Activated naive CD4-positive, alpha-beta T cell (primary cell): ENCODE measurements at regions not wholly inside any gene's neighbourhood (a gene's known extent, or its start where the extent isn't known, plus 50 kb on each side); places are given as distances from the start of the nearest gene placed in this dataset.
"Not testable (repeated sequence)": the region's sequence is repeated elsewhere in the genome, so short reads cannot be mapped to it uniquely, and the experiment has no call there.

Source experiments
- DNase-seq, 4 experiments: peaks; one replicate each; lab custom pipeline; 2025; lab: John Stamatoyannopoulos, UW

DNA sequence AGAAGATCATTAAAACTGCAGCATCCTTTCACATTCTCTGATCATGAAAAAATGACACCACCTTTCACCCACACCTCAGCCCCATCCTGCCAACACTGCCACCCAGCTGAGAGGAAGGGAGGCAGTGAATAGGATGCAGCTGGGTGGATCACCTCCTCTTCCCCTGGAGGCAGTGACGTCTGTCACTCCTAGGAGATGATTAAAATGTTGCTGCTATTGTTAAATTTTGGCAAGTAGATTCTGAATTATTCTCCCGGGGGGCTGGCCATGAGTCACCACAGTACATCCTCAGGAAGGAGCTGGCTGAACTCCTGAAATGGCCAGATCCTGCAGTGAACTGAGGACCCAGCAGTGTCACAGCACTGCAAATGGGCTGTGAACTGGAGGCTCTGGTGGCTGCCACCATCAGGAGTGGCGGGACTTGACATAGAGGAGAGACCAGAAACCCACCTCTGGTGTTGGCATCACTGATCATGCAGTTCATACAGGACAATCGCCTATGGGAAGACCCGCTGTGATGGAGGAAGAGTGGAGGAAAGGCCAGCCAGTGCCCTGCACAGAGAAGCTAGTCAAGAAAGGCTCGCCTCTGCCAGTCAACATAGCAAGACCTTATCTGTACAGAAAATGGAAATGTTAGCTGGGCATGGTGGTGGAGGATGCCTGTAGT lies 199.1 kb downstream of the FAM43A start:
- DNase-seq = no peak

DNA sequence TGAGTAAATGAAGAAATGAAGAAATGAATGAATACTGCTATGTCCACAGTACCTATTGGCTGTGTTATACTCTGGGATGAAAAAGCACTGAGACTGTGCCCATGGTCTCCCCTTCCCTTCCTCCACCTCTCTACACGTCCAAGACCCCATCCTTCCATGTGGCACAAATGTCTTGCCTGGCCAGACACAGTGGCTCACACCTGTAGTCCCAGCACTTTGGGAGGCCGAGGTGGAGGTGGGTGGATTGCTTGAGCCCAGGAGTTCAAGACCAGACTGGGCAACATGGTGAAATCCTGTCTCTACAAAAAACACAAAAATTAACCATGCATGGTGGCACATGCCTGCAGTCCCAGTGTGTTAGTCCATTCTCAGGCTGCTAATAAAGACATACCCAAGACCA lies 200.1 kb downstream of the FAM43A start:
- DNase-seq = no peak

DNA sequence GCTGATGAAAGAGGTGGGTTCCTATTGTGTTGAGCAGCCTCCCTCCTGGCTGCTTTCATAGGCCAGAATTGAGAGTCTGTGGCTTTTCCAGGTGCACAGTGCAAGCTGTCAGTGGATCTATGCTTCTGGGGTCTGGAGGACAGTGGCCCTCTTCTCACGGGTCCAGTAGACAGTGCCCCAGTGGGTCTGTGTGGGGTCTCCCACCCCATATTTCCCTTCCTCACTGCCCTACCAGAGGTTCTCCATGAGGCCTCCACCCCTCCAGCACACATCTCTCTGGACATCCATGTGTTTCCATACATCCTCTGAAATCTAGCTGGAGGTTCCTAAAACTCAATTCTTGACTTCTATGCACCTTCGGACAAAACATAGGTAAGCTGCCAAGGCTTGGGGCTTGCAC lies 201.2 kb downstream of the FAM43A start:
- DNase-seq = no peak

DNA sequence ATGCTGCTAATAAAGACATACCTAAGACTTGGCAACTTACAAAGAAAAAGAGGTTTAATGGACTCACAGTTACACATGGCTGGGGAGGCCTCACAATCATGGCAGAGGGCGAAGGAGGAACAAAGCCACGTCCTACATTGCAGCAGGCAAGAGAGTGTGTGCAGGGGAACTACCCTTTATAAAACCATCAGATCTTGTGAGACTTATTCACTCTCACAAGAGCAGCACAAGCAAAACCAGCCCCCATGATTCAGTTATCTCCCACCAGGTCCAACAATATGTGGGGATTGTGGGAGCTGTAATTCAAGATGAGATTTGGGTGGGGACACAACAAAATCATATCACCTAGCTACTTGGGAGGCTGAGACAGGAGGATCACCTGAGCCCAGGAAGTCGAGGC lies 202.4 kb downstream of the FAM43A start:
- DNase-seq = not testable (repeated sequence)

DNA sequence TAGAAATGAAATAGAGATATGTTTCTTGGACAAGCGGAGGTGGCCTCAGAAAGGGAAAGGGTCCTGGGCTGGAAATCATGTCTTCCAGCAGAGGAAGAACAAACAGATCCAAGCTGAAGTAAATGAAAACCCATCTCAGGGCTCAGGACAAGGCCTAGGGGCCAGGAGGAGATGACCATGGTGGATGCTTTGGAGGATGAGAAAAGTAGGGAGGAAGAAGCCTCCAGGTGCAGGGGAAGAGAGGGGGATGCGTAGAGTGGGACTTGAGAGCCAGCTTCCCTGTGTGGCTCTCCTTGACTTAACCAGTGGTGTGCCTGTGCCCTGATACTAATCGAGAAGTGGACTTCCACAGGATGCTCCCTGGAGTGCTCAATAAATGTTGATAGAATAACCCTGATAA lies 203.2 kb downstream of the FAM43A start:
- no peak for DNase-seq

DNA sequence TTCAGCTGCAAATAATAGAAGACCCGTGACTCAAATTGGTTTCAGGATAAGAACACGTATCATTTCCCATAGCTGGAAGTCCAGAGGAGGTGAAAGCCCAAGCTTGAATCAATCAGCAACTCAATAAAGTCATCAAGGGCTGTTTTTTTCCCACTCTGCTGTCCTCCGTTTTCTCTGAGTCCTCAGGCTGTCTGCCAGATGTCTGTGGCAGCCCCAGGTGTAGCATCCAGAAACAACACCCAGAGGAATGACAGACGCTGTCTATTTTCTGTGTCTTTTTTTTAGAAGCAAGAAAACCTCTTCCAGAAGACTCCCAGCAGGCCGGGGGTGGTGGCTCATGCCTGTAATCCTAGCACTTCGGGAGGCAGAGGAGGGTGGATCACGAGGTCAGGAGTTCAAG lies 204.4 kb downstream of the FAM43A start:
- DNase-seq = no peak

DNA sequence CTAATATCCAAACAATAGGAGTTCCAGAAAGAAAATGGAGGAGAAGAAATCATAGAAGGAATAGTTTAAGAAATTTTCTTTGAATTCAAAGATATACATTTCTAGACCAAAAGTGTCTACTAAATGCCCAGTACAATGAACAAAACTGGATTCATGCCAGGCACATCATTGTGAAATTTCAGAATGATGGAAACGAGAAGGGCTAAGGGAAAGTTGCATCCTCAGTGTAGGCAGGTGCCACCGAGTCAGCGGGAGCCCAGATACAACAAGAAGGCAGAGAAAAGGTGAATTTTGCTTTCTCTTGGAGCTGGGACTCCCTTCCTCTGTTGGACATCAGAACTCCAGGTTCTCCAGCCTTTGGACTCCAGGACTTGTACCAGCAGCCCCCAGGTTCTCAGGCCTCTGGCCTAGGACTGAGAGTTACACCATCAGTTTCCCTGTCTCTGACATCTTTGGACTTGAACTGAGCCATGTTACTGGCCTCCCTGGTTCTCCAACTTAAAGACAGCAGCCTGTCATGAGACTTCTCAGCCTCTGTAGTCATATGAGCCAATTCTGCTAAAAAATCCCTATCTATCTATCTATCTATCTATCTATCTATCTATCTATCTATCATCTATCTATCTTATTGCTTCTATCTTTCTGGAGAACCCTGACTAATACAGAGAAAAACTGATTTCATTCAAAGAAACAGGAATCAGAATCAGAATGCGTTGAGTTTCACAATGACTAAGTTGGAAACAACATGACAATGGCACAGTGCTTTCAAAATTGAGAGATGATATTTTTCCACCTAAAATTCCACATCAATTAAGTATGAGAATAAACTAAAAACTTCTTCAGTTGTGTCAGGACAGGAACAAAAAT lies 207.7 kb downstream of the FAM43A start:
- DNase-seq = no peak

DNA sequence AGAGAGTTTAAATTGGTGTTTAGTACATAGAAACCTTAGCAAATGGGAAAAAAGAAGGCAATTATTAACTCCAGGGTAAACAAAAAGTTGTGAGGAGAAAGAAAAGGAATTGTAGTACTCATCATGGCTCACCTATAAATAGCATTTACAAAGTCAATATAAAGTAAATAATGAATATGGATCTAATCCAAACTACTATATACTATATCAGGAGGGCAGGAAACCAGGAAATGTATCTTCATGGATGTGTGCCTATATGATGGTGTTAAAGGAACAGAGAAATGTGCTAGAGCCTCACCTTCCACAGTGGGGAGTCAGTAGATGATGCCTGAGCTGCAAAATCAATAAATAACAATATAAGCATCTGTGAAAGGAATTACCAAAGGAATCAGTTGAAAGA lies 208.9 kb downstream of the FAM43A start:
- no peak for DNase-seq

DNA sequence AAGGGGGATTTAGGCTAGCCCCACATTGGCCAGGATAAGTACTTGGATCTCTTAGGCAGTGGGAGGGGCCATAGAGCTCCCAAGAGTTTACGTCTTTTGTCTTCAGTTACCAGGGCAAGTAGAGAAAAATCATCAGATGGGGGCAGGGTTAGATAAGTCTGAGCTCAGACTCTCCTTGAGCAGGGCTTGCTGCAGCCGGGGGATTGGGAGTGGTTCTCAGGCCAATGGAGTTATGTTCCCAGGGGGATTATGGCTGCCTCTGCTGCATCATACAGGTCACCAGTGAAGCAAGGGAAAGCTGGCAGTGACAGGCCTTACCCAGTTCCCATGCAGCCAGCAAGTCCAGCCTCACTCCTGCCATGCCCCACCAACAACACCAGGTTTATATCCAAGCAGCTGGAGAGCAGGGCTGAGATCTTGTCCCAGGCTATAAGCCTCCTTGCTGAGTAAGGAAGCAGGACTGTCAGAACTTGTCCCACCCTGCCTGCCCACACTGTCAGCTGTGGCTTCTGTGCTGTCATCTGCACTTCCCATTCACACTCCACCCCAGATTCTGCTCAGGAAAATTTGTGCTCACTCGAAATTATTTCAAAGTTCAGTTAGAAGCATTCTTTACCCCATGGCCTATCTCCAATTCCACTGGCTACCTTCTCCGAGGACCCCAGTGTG lies 215.3 kb downstream of the FAM43A start:
- DNase-seq = no peak

DNA sequence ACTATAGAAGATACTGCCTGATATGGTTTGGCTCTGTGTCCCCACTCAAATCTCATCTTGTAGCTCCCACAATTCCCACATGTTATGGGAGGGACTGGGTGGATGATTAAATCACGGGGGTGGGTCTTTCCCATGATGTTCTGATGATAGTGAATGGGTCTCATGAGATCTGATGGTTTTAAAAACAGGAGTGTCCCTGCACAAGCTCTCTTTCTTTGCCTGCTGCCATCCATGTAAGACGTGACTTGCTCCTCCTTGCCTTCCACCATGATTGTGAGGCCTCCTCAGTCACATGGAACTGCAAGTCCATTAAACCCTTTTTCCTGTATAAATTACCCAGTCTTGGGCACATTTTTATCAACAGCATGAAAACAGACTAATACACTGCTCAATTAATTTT lies 217.8 kb downstream of the FAM43A start:
- not testable (repeated sequence) for DNase-seq

DNA sequence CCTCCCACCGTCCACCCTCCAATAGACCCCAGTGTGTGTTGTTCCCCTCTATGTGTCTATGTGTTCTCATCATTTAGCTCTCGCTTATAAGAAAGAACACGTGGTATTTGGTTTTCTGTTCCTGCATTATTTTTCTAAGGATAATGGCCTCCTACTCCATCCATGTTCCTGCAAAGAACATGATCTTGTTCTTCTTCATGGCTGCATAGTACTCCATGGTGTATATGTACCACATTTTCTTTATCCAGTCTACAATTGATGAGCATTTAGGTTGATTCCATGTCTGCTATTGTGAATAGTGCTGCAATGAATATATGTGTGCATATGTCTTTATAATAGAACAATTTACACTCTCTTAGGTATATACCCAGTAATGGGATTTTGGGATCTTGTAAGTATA lies 219.3 kb downstream of the FAM43A start:
- DNase-seq = not testable (repeated sequence)

DNA sequence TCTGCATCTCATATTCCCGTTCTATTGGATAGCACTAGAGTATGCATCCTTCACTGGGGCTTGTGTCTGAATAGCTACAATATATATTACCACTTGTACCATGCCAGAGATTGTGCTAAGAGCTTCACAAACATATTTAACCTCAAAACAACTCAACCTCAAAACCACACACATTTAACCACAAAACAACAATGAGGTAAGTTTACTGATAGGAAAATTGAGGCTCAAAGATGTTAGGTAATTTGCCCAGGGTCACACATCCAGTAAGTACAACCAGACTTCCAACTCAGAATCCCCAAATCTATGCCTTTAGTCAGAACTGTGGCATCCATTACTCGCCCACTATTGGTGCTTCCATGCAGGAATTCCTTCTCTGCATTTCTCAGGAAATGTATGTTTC lies 220.0 kb downstream of the FAM43A start:
- DNase-seq = no peak

DNA sequence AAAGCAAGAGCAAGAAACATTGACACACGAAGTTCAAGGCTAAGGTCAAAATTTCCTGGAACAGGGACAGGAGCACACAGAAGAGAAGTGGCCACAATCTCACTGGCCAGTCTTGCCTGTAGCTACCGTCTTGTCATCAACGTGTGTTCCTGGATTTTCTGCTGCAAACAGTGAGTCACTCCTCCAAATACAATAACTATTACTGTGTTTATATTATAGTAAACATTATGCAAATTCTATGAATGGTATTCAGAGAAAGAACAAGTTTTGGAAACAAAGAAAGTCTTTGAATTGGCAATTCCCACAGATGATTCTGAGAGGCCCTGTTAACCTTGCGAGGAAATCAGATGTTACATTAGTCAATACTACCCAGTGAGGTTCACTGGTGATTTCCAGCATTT lies 220.5 kb downstream of the FAM43A start:
- DNase-seq = no peak

DNA sequence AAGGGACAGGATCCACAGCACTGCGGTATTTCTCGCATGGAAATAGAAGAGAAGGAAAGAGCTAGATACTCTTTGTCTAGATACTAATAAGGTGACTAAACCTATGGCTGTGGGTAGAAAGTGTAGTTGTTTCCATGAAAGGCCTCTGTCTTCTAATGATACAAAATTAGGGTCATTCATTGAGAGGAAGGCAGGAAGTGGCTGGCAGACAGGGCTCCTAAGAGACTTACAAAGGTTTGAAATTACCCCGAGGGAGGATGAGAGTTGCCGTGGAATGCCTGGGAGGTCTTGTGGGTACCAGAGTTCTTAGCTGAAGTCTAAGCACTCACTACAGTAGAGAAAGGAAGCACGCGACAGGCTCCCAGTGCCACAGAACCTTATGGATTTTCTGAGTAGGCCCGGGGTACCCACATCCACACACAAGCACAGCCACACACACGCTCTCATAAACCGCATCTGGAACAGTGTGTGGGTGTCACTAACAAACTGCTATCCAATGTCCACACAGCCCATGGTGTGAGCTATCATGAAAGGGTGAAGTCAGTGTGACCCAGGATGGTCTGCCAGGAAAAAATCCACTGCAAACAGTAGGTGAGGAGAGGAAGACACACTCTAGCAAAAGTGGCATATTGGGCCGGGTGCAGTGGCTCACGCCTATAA lies 221.4 kb downstream of the FAM43A start:
- no peak for DNase-seq

DNA sequence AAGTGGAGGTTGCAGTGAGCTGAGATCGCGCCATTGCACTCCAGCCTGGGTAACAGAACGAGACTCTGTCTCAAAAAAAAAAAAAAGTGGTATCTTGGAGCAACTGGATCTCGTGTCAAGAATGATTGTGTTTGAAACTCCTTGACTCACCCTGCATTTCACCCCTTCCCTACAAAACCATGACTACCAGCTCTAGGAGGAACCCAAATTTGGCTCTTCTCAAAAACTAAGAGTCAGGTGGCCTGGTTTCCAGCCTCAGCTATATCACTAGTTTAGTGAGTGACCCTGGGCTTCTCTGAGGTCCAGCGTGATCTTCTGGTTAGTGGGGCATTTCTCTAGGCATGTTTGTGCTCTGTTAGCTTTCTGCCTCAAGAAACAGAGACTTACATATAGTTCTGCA lies 222.1 kb downstream of the FAM43A start:
- no peak for DNase-seq

DNA sequence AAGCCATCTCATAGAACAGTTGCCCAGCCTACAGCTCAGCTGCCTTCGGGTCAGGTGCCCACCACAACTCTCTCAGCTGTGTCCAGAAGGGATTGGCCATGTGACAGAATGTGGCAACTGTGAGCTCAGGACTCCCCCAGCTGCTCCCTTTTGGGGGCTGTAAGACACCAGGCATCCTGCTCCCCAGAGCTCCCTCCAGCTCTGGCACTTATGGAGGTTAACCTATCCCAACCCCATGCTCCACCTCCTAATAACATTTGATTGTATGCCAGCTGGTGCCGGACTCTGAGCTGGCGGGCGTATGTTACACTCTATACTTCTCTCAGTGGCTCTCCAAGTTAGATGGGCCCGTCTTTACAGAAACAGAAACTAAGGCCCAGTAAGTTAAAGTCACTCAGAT lies 222.8 kb downstream of the FAM43A start:
- DNase-seq = no peak

DNA sequence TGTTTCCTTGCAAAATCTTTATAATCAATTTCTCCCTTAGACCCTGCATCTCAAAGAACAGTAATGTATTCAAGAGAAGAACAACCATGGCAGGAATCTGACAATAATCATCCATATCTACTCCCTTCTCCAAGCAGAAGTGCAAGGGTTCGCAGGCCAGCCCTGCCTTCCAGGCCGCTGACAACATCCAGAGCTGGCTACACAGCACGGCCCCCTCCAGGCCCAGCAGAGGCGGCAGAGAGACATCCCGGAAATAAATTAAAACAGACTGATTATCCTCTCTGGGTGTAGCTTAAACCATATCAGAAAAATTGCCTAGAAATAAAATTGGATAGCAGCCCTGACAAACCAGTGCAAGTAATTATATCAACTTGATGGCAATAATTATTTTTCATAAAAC lies 223.3 kb downstream of the FAM43A start:
- no peak for DNase-seq

DNA sequence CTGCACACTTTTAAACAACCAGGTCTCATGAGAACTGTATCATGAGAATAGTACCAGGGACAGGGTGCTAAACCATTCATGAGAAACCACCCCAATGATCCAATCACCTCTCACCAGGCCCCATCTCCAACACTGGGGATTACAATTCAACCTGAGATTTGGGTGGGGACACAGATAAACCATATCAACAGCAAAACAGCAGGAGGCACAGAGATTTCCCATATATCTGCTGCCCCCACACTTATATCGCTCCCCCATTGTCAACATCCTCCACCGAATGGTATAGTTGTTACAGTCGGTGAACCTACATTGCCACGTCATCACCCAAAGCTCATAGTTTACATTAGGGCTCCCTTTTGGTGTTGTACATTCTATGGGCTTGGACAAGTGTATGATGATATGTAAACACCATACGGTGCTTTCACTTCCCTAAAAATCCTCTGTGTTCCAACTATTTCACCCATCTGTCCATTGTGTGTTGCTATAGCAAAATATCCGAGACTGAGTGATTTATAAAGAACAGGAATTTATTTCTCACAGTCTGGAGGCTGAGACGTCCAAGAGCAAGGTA lies 224.8 kb downstream of the FAM43A start:
- no peak for DNase-seq

DNA sequence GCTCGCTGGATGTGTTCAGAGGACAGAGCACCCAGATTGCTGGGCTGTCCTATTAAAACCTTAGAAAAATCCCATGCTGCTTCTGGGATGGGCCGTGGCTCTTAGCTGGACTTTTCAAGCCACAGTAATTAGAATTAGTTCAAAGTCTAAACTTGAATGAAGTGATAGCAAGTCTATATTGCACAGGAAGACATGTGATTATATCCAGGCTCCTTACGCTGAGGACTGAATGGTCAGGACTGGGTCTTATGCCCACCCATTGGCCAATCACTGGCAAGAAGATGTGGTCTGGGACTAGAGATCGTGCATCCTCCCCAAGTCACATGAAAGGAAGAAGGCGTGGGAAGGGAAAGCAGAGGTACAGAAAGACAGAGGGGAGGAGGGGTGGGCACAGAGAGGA lies 227.6 kb downstream of the FAM43A start:
- no peak for DNase-seq

DNA sequence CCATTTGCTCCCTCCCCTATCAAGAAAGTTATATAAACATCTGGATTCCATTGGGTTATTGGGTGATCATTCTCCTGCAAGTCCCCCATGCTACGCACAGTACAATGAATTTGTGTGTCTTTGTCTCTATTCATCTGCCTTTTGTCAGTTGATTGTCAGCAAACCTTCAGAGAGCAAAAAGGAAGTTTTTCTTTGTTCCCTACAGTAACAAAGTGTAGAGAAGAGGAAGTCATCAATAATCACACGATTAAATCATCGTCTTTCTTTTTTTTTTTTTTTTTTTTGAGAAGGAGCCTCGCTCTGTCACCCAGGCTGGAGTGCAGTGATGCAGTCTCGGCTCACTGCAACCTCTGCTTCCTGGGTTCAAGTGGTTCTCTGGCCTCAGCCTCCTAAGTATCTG lies 239.2 kb downstream of the FAM43A start:
- DNase-seq = not testable (repeated sequence)

DNA sequence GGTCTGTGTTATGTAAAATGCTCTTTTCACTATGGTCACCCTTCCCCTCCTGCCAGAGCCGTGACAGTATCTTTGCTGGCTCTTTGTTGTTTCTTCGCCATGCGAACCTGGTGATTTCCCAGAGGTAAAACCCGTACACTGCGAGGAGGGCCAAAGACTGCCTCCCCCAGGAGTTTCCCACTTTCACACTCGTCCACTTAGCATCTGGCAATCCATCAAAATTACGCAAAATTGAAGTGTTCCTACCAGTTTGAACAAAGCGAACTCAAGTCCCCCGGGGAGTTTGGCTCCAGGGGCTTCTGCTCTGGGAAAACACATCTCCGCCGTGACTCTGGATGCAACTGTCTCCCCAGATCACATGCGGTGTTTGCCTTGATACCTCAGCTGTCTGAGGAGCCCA lies 239.9 kb downstream of the FAM43A start:
- DNase-seq = no peak

DNA sequence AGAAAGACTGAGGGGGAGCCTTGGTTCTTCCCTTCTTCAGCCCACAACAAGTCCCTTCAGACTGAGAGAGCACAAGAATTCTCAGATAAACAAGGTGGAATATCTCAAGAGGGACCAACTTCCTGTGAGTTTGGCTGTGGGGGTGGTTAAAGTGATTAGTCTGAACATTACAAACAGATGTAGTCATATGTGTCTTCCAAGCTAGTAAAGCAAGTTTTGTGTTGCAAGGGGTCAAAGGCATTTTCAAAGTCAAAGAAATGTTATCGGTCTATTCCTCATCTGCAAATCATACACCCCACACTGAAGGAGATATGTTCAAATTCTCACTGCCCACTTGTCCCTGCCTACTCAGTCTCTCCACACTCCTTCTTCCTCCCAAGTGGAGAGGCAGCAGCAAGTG lies 242.5 kb downstream of the FAM43A start:
- no peak for DNase-seq
